OCI-LY1 (cell line): ENCODE measurements at regions not wholly inside any gene's neighbourhood (a gene's known extent, or its start where the extent isn't known, plus 50 kb on each side); places are given as distances from the start of the nearest gene placed in this dataset.

Experiments used
- H2AFZ ChIP-seq: fragments of 200-600 bp; sonication (generic), shearing (Covaris generic); 2 replicates; pipeline ENCODE4 v1.6.0; 2014; ENCODE audit warnings: antibody characterized with exemption, mild to moderate bottlenecking, low read length
- H3F3A ChIP-seq: fragments of 200-600 bp; sonication (generic), shearing (Covaris generic); 2 replicates; pipeline ENCODE4 v1.6.0; 2014; ENCODE audit warnings: mild to moderate bottlenecking, antibody characterized with exemption, low read length, moderate library complexity; ENCODE audit not compliant: insufficient read depth
- H3K27ac ChIP-seq: fragments of 200-600 bp; sonication (generic); 2 replicates; pipeline ENCODE4 v1.5.1; 2014; ENCODE audit warnings: low read length, mixed run types, mild to moderate bottlenecking, low read depth; ENCODE audit not compliant: poor library complexity, severe bottlenecking
- H3K27me3 ChIP-seq: fragments of 200-600 bp; sonication (generic); 2 replicates; pipeline ENCODE4 v1.6.0; 2014; ENCODE audit warnings: antibody characterized with exemption, mild to moderate bottlenecking, low read length, moderate library complexity; ENCODE audit not compliant: insufficient read depth
- H3K36me3 ChIP-seq: fragments of 200-600 bp; sonication (generic); 2 replicates; pipeline ENCODE4 v1.6.1; 2014; ENCODE audit warnings: mild to moderate bottlenecking, antibody characterized with exemption, low read length, moderate library complexity, mixed read lengths; ENCODE audit not compliant: insufficient read depth
- H3K4me1 ChIP-seq: fragments of 200-600 bp; sonication (generic); 2 replicates; pipeline ENCODE4 v1.5.1; 2014; ENCODE audit warnings: mild to moderate bottlenecking, low read length, moderate library complexity; ENCODE audit not compliant: insufficient read depth, severe bottlenecking
- H3K4me2 ChIP-seq: fragments of 200-600 bp; sonication (generic), shearing (Covaris generic); 2 replicates; pipeline ENCODE4 v1.6.1; 2014; ENCODE audit warnings: low read length
- H3K4me3 ChIP-seq: fragments of 200-600 bp; sonication (generic); 2 replicates; pipeline ENCODE4 v1.5.1; 2014; ENCODE audit warnings: low read length, low read depth, mild to moderate bottlenecking, mixed read lengths; ENCODE audit not compliant: poor library complexity, severe bottlenecking
- H3K79me2 ChIP-seq: fragments of 200-600 bp; shearing (Covaris generic); 2 replicates; pipeline ENCODE4 v1.6.1; 2016; ENCODE audit warnings: mixed run types, low read length, mixed read lengths; ENCODE audit not compliant: insufficient read depth
- H3K9ac ChIP-seq: fragments of 200-600 bp; sonication (generic), shearing (Covaris generic); 2 replicates; pipeline ENCODE4 v1.6.1; 2014; ENCODE audit warnings: mild to moderate bottlenecking, low read length, mixed read lengths
- H3K9me2 ChIP-seq: fragments of 200-600 bp; sonication (generic), shearing (Covaris generic); 2 replicates; pipeline ENCODE4 v1.6.1; 2014; ENCODE audit warnings: low read depth, mild to moderate bottlenecking, low read length, mixed read lengths
- H3K9me3 ChIP-seq: fragments of 200-600 bp; shearing (Covaris generic); 2 replicates; pipeline ENCODE4 v1.6.1; 2014; ENCODE audit warnings: low read length, mixed read lengths
- H4K20me1 ChIP-seq: fragments of 200-600 bp; sonication (generic), shearing (Covaris generic); 2 replicates; pipeline ENCODE4 v1.6.0; 2016; ENCODE audit warnings: mild to moderate bottlenecking, low read length; ENCODE audit not compliant: insufficient read depth
- CTCF ChIP-seq: fragments of 200-600 bp; sonication (generic), shearing (Covaris generic); IDR thresholded peaks from 2 replicates; pipeline ENCODE4 v1.5.1; 2017; ENCODE audit warnings: mild to moderate bottlenecking, antibody characterized with exemption, low read length, moderate library complexity, mixed read lengths
- EZH2 ChIP-seq: fragments of 200-600 bp; sonication (generic), shearing (Covaris generic); IDR thresholded peaks from 2 replicates; pipeline ENCODE4 v1.8.0; 2017; ENCODE audit warnings: borderline replicate concordance, mixed run types, mild to moderate bottlenecking, antibody characterized with exemption, low read length, moderate library complexity, mixed read lengths

DNA sequence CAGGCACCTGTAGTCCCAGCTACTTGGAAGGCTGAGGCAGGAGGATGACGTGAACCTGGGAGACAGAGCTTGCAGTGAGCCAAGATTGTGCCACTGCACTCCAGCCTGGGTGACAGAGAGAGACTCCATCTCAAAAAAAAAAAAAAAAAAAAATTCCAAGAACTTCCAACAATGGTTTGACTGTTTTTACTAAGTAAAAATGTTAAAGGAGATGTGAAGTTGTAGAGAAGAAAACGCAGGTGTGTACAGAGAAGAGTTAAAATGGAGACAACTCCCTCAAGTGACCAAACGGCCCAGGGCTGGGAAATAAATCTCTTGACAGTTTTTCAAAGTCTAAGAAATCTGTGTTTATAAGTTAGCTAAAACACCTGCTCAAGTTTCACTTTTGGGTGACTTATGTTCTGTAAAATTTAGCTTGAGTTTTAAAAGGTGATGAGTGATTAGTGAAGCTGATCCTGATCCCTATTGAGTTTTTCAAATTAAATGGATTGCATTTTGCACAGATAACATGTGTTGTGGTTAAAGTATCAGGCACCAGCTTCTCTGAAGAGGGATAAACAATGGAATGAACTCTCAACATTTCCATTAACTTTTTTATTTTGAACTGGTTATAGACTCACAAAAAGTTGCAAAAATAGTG lies 255.2 kb upstream of the CD180 start:
- Histone ChIP-seq H3K4me1 (no peaks in the 10 kb centered on the region), H3K4me2 (no peak overlapping the region), H3K79me2 (no peaks in the 10 kb centered on the region), H2AFZ (no peak overlapping the region), H3K27me3 (no peaks in the 10 kb centered on the region), H3K36me3 (no peaks in the 10 kb centered on the region), H3K4me3 (no peak overlapping the region), H3K9ac (no peak overlapping the region), H3F3A (no peaks in the 10 kb centered on the region), H4K20me1 (no peaks in the 10 kb centered on the region), H3K9me3 (no peaks in the 10 kb centered on the region), H3K27ac (no peak overlapping the region), H3K9me2 (no peaks in the 10 kb centered on the region)
- no peak for TF ChIP-seq EZH2
- no peak for TF ChIP-seq CTCF

GRCh38 chr5:67447732-67448131 lies 251.1 kb upstream of the CD180 start:
- Histone ChIP-seq H4K20me1 (no peaks in the 10 kb centered on the region), H3K4me2 (no peak overlapping the region), H3K27me3 (no peaks in the 10 kb centered on the region), H3K27ac (no peak overlapping the region), H3K4me3 (no peak overlapping the region), H3K9me2 (no peaks in the 10 kb centered on the region), H3K9ac (no peak overlapping the region), H3F3A (no peaks in the 10 kb centered on the region), H3K9me3 (no peaks in the 10 kb centered on the region), H3K4me1 (no peaks in the 10 kb centered on the region), H2AFZ (no peak overlapping the region), H3K36me3 (no peaks in the 10 kb centered on the region), H3K79me2 (no peaks in the 10 kb centered on the region; the same call in 1 of the 2 replicates)
- no peak for TF ChIP-seq CTCF
- TF ChIP-seq EZH2 = no peak

- H3K36me3 ChIP-seq = no peaks in the 10 kb centered on the region
- no peak overlapping the region for H3K4me2 ChIP-seq
- no peaks in the 10 kb centered on the region for H4K20me1 ChIP-seq
- H3K9me3 ChIP-seq = no peaks in the 10 kb centered on the region
- no peaks in the 10 kb centered on the region for H3K9me2 ChIP-seq
- no peaks in the 10 kb centered on the region for H3K27me3 ChIP-seq
- H3K79me2 ChIP-seq = no peaks in the 10 kb centered on the region
- no peak for TF ChIP-seq EZH2
- no peak for TF ChIP-seq CTCF
- no peaks in the 10 kb centered on the region for H3K4me1 ChIP-seq
- H3K27ac ChIP-seq = no peak overlapping the region
- no peak overlapping the region for H3K9ac ChIP-seq
- H2AFZ ChIP-seq = no peak overlapping the region
- H3K4me3 ChIP-seq = no peak overlapping the region
- no peaks in the 10 kb centered on the region for H3F3A ChIP-seq
Measured at GRCh38 chr5:67437905-67438845, 241.6 kb upstream of the CD180 start.
